Daoy (cell line): ENCODE measurements at regions not wholly inside any gene's neighbourhood (a gene's known extent, or its start where the extent isn't known, plus 50 kb on each side); places are given as distances from the start of the nearest gene placed in this dataset.

Experiments
- DNase-seq: peaks from one replicate; pipeline ENCODE4 v3.0.0-alpha.2; 2015; ENCODE audit warnings: low read depth

GRCh38 chr1:220410611-220411010 lies 117.3 kb upstream of the MARK1 start:
- no peak for DNase-seq

GRCh38 chr1:220409771-220410595 lies 118.0 kb upstream of the MARK1 start:
- no peak for DNase-seq

- DNase-seq: no peak
Measured at GRCh38 chr1:220407191-220407590, 120.7 kb upstream of the MARK1 start.

- DNase-seq: no peak
Measured at GRCh38 chr1:220398238-220398637, 126.0 kb upstream of the RAB3GAP2 start.

- DNase-seq: no peak
Measured at GRCh38 chr1:220391491-220391890, 119.2 kb upstream of the RAB3GAP2 start.

GRCh38 chr1:220389634-220390033 lies 117.4 kb upstream of the RAB3GAP2 start:
- DNase-seq: no peak

- no peak for DNase-seq
Measured at GRCh38 chr1:220386494-220387195, 114.4 kb upstream of the RAB3GAP2 start.

- DNase-seq: no peak
Measured at GRCh38 chr1:220385158-220385557, 112.9 kb upstream of the RAB3GAP2 start.

- no peak for DNase-seq
Measured at GRCh38 chr1:220382994-220383393, 110.7 kb upstream of the RAB3GAP2 start.

- DNase-seq: no peak
Measured at GRCh38 chr1:220380885-220381284, 108.6 kb upstream of the RAB3GAP2 start.

- DNase-seq: no peak
Measured at GRCh38 chr1:220378571-220379302, 106.5 kb upstream of the RAB3GAP2 start.

- no peak for DNase-seq
Measured at GRCh38 chr1:220375715-220376114, 103.5 kb upstream of the RAB3GAP2 start.

- DNase-seq: no peak
Measured at GRCh38 chr1:220374449-220374848, 102.2 kb upstream of the RAB3GAP2 start.

- DNase-seq: no peak
Measured at GRCh38 chr1:220372451-220372850, 100.2 kb upstream of the RAB3GAP2 start.

GRCh38 chr1:220371324-220371723 lies 99.1 kb upstream of the RAB3GAP2 start:
- no peak for DNase-seq

- DNase-seq: peak; percentile 91
Measured at GRCh38 chr1:220370041-220370700, 97.9 kb upstream of the RAB3GAP2 start.

- DNase-seq: no peak
Measured at GRCh38 chr1:220369511-220369910, 97.3 kb upstream of the RAB3GAP2 start.

- no peak for DNase-seq
Measured at GRCh38 chr1:220368352-220369265, 96.4 kb upstream of the RAB3GAP2 start.

- DNase-seq: no peak
Measured at GRCh38 chr1:220367833-220368232, 95.6 kb upstream of the RAB3GAP2 start.

GRCh38 chr1:220366269-220366668 lies 94.0 kb upstream of the RAB3GAP2 start:
- no peak for DNase-seq
